ENCODE measurements at regions not wholly inside any gene's neighbourhood (a gene's known extent, or its start where the extent isn't known, plus 50 kb on each side); places are given as distances from the start of the nearest gene placed in this dataset.
"Not testable (repeated sequence)": the region's sequence is repeated elsewhere in the genome, so short reads cannot be mapped to it uniquely, and the experiment has no call there.

DNA sequence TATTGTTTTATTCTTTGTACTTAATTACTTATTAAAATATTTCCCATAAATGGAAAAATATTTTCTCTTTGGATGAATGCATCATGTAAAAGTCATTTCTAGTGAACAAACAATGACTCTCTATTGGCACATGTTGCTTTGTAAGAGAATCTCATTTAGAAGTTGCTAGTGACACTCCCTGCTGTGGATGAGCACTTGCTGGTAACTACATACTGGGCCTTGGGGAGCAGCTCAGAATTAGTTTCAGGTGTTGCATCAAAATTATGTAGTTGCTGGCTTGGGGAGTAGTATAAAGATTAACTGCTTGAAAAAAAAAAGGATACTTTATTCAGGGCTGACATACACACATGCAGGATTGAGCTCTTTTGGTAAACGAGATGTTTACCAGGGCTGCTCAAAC lies 80.3 kb upstream of the KCNAB1 start:
- TF ChIP-seq, protein P1, sequence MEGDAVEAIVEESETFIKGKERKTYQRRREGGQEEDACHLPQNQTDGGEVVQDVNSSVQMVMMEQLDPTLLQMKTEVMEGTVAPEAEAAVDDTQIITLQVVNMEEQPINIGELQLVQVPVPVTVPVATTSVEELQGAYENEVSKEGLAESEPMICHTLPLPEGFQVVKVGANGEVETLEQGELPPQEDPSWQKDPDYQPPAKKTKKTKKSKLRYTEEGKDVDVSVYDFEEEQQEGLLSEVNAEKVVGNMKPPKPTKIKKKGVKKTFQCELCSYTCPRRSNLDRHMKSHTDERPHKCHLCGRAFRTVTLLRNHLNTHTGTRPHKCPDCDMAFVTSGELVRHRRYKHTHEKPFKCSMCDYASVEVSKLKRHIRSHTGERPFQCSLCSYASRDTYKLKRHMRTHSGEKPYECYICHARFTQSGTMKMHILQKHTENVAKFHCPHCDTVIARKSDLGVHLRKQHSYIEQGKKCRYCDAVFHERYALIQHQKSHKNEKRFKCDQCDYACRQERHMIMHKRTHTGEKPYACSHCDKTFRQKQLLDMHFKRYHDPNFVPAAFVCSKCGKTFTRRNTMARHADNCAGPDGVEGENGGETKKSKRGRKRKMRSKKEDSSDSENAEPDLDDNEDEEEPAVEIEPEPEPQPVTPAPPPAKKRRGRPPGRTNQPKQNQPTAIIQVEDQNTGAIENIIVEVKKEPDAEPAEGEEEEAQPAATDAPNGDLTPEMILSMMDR (IDR thresholded peaks at IDR 0.05): no peak
- DNase-seq (no peak), ATAC-seq (no peak)
- no peak overlapping the region for H3K4me3 ChIP-seq
- no peaks in the 10 kb centered on the region for H3K4me1 ChIP-seq
- intact Hi-C loops (cut with DNase I): no loop called here
- H3K9me3 ChIP-seq: no peaks in the 10 kb centered on the region
- no peak overlapping the region for H3K27ac ChIP-seq
- no peaks in the 10 kb centered on the region for H3K36me3 ChIP-seq
- peaks cover 4% of the 10 kb centered on the region for H3K27me3 ChIP-seq

DNA sequence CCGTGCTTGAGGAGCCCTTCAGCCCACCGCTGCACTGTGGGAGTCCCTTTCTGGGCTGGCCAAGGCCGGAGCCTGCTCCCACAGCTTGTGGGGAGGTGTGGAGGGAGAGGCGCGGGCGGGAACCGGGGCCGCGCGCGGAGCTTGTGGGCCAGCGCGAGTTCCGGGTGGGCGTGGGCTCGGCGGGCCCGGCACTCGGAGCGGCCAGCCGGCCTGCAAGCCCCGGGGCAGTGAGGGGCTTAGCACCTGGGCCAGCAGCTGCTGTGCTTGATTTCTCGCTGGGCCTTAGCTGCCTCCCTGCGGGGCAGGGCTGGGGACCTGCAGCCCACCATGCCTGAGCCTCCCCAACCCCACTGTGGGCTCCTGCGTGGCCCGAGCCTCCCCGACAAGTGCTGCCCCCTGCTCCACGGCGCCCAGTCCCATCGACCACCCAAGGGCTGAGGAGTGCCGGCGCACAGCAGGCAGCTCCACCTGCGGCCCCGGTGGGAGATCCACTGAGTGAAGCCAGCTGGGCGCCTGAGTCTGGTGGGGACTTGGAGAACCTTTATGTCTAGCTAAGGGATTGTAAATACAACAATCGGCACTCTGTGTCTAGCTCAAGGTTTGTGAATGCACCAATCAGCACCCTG lies 79.0 kb upstream of the KCNAB1 start:
- H3K9me3 ChIP-seq; H3K27me3 ChIP-seq; ATAC-seq; H3K4me3 ChIP-seq; H3K27ac ChIP-seq; DNase-seq; intact Hi-C loops (cut with DNase I); H3K36me3 ChIP-seq; H3K4me1 ChIP-seq: not testable (repeated sequence)

DNA sequence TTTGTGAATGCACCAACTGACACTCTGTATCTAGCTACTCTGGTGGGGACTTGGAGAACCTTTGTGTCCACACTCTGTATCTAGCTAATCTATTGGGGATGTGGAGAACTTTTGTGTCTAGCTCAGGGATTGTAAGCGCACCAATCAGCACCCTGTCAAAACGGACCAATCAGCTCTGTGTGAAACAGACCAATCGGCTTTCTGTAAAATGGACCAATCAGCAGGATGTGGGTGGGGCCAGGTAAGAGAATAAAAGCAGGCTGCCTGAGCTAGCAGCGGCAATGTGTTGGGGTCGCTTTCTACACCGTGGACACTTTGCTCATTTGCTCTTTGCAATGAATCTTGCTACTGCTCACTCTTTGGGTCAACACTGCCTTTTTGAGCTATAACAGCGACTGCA lies 78.5 kb upstream of the KCNAB1 start:
- H3K4me3 ChIP-seq; ATAC-seq; H3K36me3 ChIP-seq; H3K27me3 ChIP-seq; intact Hi-C loops (cut with DNase I); H3K27ac ChIP-seq; DNase-seq; H3K4me1 ChIP-seq; H3K9me3 ChIP-seq: not testable (repeated sequence)

DNA sequence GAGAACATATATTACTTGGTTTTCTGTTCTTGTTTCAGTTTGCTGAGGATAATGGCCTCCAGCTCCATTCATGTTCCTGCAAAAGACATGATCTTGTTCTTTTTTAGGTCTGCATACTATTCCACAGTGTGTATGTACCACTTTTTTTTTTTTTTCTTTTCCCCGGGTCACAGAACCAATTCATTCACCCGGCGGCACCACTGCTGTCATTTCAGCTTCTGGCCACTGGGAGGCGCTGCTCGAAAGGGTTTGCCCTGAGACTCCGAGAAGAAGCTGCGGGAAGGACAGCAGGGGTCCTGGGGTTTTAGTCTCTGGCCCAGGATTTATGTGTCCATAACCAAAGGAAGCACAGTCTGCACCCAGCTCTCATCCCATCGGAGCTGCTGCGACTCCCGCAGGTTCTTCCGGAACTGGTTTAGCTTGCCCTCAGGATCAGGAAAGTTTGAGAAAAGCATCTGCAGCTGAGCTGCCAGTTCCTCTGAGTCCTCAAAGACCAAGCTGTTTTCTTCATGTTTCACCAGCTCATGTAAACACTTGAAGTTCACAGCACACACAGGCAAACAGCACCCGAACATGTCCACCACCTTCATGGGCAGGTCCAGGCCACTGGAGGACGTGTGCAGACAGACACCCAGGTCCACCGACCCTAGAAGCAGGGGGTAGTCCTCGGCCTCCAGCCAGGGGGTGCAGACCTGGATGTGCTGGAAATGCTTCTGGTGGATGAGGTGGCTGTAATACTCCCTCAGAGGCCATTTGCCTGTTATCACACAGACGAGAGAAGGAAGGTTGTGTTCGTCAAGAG lies 76.3 kb upstream of the KCNAB1 start:
- TF ChIP-seq, protein P1 (IDR thresholded peaks at IDR 0.05): peak; percentile 76
- H3K27me3 ChIP-seq; H3K4me3 ChIP-seq; H3K36me3 ChIP-seq; intact Hi-C loops (cut with DNase I); H3K9me3 ChIP-seq; ATAC-seq; H3K4me1 ChIP-seq; H3K27ac ChIP-seq: not testable (repeated sequence)
- peak; percentile 69 for DNase-seq

DNA sequence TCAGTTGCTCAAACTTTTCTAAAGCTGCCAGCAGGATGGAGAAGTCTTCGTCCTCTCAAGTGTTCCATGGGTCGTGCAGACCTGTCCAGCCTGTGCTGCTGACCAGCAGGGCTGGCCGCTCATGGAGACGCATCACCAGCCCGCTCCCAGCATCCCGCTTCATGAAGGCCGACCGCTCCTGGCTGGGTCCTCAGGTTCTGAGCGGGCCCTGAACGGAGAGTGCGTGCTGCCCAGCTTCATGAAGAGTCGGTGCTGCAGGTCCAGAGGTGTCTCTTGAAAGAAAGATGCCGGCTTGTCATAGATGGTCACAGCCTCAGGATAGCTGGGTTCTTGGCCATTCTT lies 75.8 kb upstream of the KCNAB1 start:
- peaks cover 4% of the 10 kb centered on the region for H3K27me3 ChIP-seq
- H3K4me3 ChIP-seq: no peak overlapping the region
- no peaks in the 10 kb centered on the region for H3K4me1 ChIP-seq
- intact Hi-C loops (cut with DNase I): no loop called here
- no peaks in the 10 kb centered on the region for H3K36me3 ChIP-seq
- DNase-seq (no peak), ATAC-seq (no peak)
- H3K27ac ChIP-seq: no peak overlapping the region
- no peaks in the 10 kb centered on the region for H3K9me3 ChIP-seq
- TF ChIP-seq, protein P1 (IDR thresholded peaks at IDR 0.05): no peak

DNA sequence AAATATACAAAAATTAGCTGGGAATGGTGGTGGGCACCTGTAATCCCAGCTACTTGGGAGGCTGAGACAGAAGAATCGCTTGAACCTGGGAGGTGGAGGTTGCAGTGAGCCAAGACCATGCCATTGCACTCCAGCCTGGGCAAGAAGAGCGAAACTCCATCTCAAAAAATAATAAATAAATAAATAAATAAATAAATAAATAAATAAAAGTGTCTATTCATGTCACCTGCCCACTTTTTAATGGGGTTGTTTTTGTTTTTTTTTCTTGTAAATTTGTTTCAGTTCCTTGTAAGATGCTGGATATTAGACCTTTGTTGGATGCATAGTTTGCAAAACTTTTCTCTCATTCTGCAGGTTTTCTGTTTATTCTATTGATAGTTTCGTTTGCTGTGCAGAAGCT lies 71.9 kb upstream of the KCNAB1 start:
- intact Hi-C loops (cut with DNase I); ATAC-seq; H3K9me3 ChIP-seq; DNase-seq; H3K27ac ChIP-seq; H3K4me1 ChIP-seq; H3K36me3 ChIP-seq; H3K4me3 ChIP-seq; H3K27me3 ChIP-seq: not testable (repeated sequence)

DNA sequence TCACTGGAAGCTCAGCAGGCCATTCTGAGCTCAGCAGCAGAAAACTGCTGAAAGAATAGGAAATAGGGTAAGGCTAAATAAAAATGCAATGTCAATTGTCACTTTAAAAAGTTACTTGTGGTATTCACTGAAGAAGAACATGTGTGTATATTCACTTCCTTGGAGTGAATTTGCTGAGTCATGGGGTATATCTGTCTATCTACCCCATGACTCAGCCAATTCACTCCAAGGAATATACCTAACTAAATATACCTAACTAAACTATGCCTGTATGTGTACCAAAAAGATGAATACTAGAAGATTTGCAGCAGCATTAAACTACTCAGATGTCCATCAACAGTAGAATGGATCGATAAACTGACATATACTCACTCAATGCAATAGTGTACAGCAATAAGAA lies 69.5 kb upstream of the KCNAB1 start:
- no peaks in the 10 kb centered on the region for H3K4me1 ChIP-seq
- no peak for DNase-seq
- H3K36me3 ChIP-seq: no peaks in the 10 kb centered on the region
- no peak overlapping the region for H3K4me3 ChIP-seq
- no peaks in the 10 kb centered on the region for H3K27me3 ChIP-seq
- intact Hi-C loops (cut with DNase I): no loop called here
- H3K27ac ChIP-seq: no peak overlapping the region
- no peak for ATAC-seq
- TF ChIP-seq, protein P1 (IDR thresholded peaks at IDR 0.05): no peak
- H3K9me3 ChIP-seq: no peaks in the 10 kb centered on the region
